HCT116 (cell line): ENCODE measurements at regions not wholly inside any gene's neighbourhood (a gene's known extent, or its start where the extent isn't known, plus 50 kb on each side); places are given as distances from the start of the nearest gene placed in this dataset.

Source experiments
- ATAC-seq: fragments of 200-7000 bp; cut with Tn5 transposase; 2 replicates; pipeline ENCODE4 v1.9.1; 2020; ENCODE audit warnings: mild to moderate bottlenecking, moderate library complexity
- BruUV-seq: library from RNA; stranded (reverse); fragments of 400-500 nt; replicated peaks from 2 replicates; lab custom pipeline; 2021; lab: Mats Ljungman, UMichigan
- CTCF ChIA-PET: fragments of 300-600 bp; sonication (Branson Sonifier 250); formaldehyde crosslinking; loops from one replicate; lab custom pipeline; 2021; ENCODE audit warnings: antibody characterized with exemption; lab: Charles Lee
- POLR2A ChIA-PET: fragments of 300-600, 350-600 bp; sonication (Branson Sonifier 250); formaldehyde crosslinking; loops from one replicate; lab custom pipeline; 2021; ENCODE audit warnings: antibody characterized with exemption; lab: Charles Lee
- RAD21 ChIA-PET, 2 experiments: fragments of 300-600 bp; sonication (Branson Sonifier 250); formaldehyde crosslinking; loops; one replicate each; lab custom pipeline; 2023; ENCODE audit warnings: low total read pairs in 2 of 2; ENCODE audit not compliant: uncharacterized antibody in 2 of 2, unreplicated experiment in 2 of 2, low non-redundant PET in 1 of 2; lab: Charles Lee
- DNase-seq: peaks from one replicate; pipeline ENCODE4 v3.0.0-alpha.2; 2010; ENCODE audit warnings: low read depth, low spot score
- H2AFZ ChIP-seq: fragments of 200-600 bp; shearing (Covaris generic), sonication (generic); 2 replicates; pipeline ENCODE4 v1.6.1; 2017; ENCODE audit warnings: low read depth, mixed run types, mixed read lengths, antibody characterized with exemption, low read length; ENCODE audit not compliant: poor library complexity, severe bottlenecking
- H3K27ac ChIP-seq: 2 replicates; pipeline ENCODE4 v1.5.1; 2012; ENCODE audit warnings: low read depth, low read length
- H3K27me3 ChIP-seq: fragments of 200-600 bp; sonication (generic); 2 replicates; pipeline ENCODE4 v1.6.1; 2016; ENCODE audit warnings: mixed run types, low read length, mixed read lengths; ENCODE audit not compliant: insufficient read depth
- H3K36me3 ChIP-seq, 2 experiments: fragments of 200-500 bp in 1 of 2; fragments of 200-600 bp in 1 of 2; sonication (Bioruptor generic) in 1 of 2; sonication (generic) in 1 of 2; 2 replicates each; pipeline versions ENCODE4 v1.5.1 to v1.6.1; 2014 to 2016; ENCODE audit warnings: low read length in 2 of 2, inconsistent platforms in 1 of 2, mixed read lengths in 1 of 2, mixed run types in 1 of 2; ENCODE audit not compliant: insufficient read depth in 2 of 2, control insufficient read depth in 1 of 2
- H3K4me1 ChIP-seq, 2 experiments: fragments of 200-600 bp in 1 of 2; sonication (generic) in 1 of 2; 2 replicates each; pipeline versions ENCODE4 v1.5.1 to v1.6.1; 2012 to 2017; ENCODE audit warnings: low read length in 2 of 2, inconsistent platforms in 1 of 2, mild to moderate bottlenecking in 1 of 2, mixed read lengths in 1 of 2, mixed run types in 1 of 2, moderate library complexity in 1 of 2; ENCODE audit not compliant: insufficient read depth in 2 of 2, control insufficient read depth in 1 of 2
- H3K4me2 ChIP-seq: fragments of 200-600 bp; sonication (generic); 2 replicates; pipeline ENCODE4 v1.6.1; 2017; ENCODE audit warnings: mixed run types, low read length, mixed read lengths
- H3K4me3 ChIP-seq, 2 experiments: fragments of 200-600 bp in 1 of 2; sonication (generic) in 1 of 2; replicated peaks in 1 of 2; 2 replicates each; pipeline ENCODE4 v1.5.1; 2011 to 2016; ENCODE audit warnings: low read length in 2 of 2, control low read depth in 1 of 2, low read depth in 1 of 2, mild to moderate bottlenecking in 1 of 2, mixed read lengths in 1 of 2, mixed run types in 1 of 2
- H3K79me2 ChIP-seq: fragments of 200-600 bp; sonication (generic); 2 replicates; pipeline ENCODE4 v1.6.1; 2017; ENCODE audit warnings: mild to moderate bottlenecking, mixed run types, low read length, moderate library complexity, mixed read lengths; ENCODE audit not compliant: insufficient read depth
- H3K9ac ChIP-seq: fragments of 200-600 bp; sonication (generic); 2 replicates; pipeline ENCODE4 v1.6.1; 2016; ENCODE audit warnings: low read length, mixed read lengths
- H3K9me2 ChIP-seq: fragments of 200-600 bp; sonication (generic), shearing (Covaris generic); 2 replicates; pipeline ENCODE4 v1.6.1; 2017; ENCODE audit warnings: mixed run types, mild to moderate bottlenecking, moderate library complexity; ENCODE audit not compliant: insufficient read depth
- H3K9me3 ChIP-seq, 2 experiments: fragments of 200-500 bp in 1 of 2; fragments of 200-600 bp in 1 of 2; sonication (Bioruptor generic) in 1 of 2; sonication (generic) in 1 of 2; 2 replicates each; pipeline ENCODE4 v1.6.1; 2014 to 2017; ENCODE audit warnings: low read length in 2 of 2, mixed read lengths in 2 of 2, inconsistent platforms in 1 of 2, low read depth in 1 of 2, mild to moderate bottlenecking in 1 of 2, mixed run types in 1 of 2, moderate library complexity in 1 of 2; ENCODE audit not compliant: control insufficient read depth in 1 of 2, insufficient read depth in 1 of 2
- H4K20me1 ChIP-seq: fragments of 200-600 bp; sonication (generic), shearing (Covaris generic); 2 replicates; pipeline ENCODE4 v1.6.1; 2017; ENCODE audit warnings: mixed run types, mild to moderate bottlenecking, moderate library complexity; ENCODE audit not compliant: insufficient read depth
- CBX3 ChIP-seq: IDR thresholded peaks from 2 replicates; pipeline ENCODE4 v1.6.1; 2012; ENCODE audit warnings: low read depth
- CEBPB ChIP-seq: IDR thresholded peaks from 2 replicates; pipeline ENCODE4 v1.6.1; 2012; ENCODE audit warnings: low read depth
- ELF1 ChIP-seq: IDR thresholded peaks from 2 replicates; pipeline ENCODE4 v1.6.1; 2012; ENCODE audit warnings: low read depth, borderline replicate concordance
- EZH2 ChIP-seq: fragments of 200-600 bp; sonication (generic); IDR thresholded peaks from 2 replicates; pipeline ENCODE4 v1.6.1; 2017; ENCODE audit warnings: antibody characterized with exemption, mixed run types
- EZH2phosphoT487 ChIP-seq: fragments of 200-600 bp; IDR thresholded peaks from 2 replicates; pipeline ENCODE4 v1.6.1; 2018; ENCODE audit warnings: antibody characterized with exemption, borderline replicate concordance
- JUND ChIP-seq: IDR thresholded peaks from 2 replicates; pipeline ENCODE4 v1.6.1; 2012
- POLR2A ChIP-seq: IDR thresholded peaks from 2 replicates; pipeline ENCODE4 v1.7.0; 2011; ENCODE audit warnings: borderline replicate concordance; ENCODE audit not compliant: insufficient read depth, insufficient read length; ENCODE audit errors: extremely low read depth
- POLR2AphosphoS5 ChIP-seq: IDR thresholded peaks from 2 replicates; pipeline ENCODE4 v1.6.1; 2011; ENCODE audit warnings: mild to moderate bottlenecking, low read depth, low read length, moderate library complexity
- RAD21 ChIP-seq: IDR thresholded peaks from 2 replicates; pipeline ENCODE4 v1.6.1; 2012; ENCODE audit warnings: low read depth, mild to moderate bottlenecking
- SIN3A ChIP-seq: IDR thresholded peaks from 2 replicates; pipeline ENCODE4 v1.6.1; 2012; ENCODE audit warnings: low read depth
- SP1 ChIP-seq: IDR thresholded peaks from 2 replicates; pipeline ENCODE4 v1.6.1; 2012; ENCODE audit warnings: low read depth
- SRF ChIP-seq: IDR thresholded peaks from 2 replicates; pipeline ENCODE4 v1.6.1; 2012; ENCODE audit warnings: low read depth
- TCF7L2 ChIP-seq: IDR thresholded peaks from 2 replicates; pipeline ENCODE4 v1.7.0; 2011; ENCODE audit warnings: borderline replicate concordance, inconsistent platforms; ENCODE audit not compliant: insufficient read depth, insufficient read length; ENCODE audit errors: extremely low read depth
- intact Hi-C: fragments of 100-400 bp; cut with micrococcal nuclease; formaldehyde crosslinking; loops from 2 replicates; pipeline ENCODE4 v1.10.0; 2022
- TF ChIP-seq, protein P1 (sequence below): IDR thresholded peaks from 2 replicates; pipeline ENCODE4 v1.6.1; 2011; ENCODE audit warnings: mild to moderate bottlenecking, low read length, moderate library complexity; ENCODE audit not compliant: insufficient replicate concordance; ENCODE audit errors: extremely low read depth
- TF ChIP-seq, protein P2 (sequence below): IDR thresholded peaks from 2 replicates; pipeline ENCODE4 v1.6.1; 2012
- TF ChIP-seq, protein P3 (sequence below), 3 experiments: fragments of 200-600 bp in 1 of 3; sonication (generic) in 1 of 3; IDR thresholded peaks in 2 of 3; conservative IDR thresholded peaks in 1 of 3; 2 replicates each; pipeline ENCODE4 v1.5.1; 2012 to 2017; ENCODE audit warnings: low read depth in 2 of 3, low read length in 2 of 3, antibody characterized with exemption in 1 of 3, borderline replicate concordance in 1 of 3, control low read depth in 1 of 3, mild to moderate bottlenecking in 1 of 3, mixed read lengths in 1 of 3, mixed run types in 1 of 3, moderate library complexity in 1 of 3; ENCODE audit not compliant: insufficient read depth in 1 of 3
- TF ChIP-seq, protein P4 (sequence below): IDR thresholded peaks from 2 replicates; pipeline ENCODE4 v1.6.1; 2012

DNA sequence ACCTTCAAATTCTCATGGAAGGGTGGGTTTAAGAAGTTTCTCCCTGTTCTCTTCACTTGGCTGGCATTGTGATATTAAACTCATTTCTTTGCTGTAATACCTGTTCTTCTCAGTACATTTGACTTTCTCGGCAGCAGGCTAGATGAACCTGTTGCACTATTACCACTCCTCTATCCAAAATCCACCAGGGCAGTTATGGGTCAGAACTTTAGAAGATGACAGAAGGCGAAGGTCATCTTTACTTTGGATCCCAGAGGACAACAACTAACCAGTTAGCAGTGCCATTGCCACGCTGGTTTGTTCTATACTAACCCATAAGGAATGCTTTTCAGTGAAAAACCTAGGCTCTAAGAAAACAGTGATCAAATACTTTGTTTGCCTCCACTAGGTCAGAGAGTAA lies 901.0 kb downstream of the TSN start:
- BruUV-seq: no TSS peak
- TF ChIP-seq EZH2: no peak
- no peak for TF ChIP-seq JUND
- TF ChIP-seq, protein P1, sequence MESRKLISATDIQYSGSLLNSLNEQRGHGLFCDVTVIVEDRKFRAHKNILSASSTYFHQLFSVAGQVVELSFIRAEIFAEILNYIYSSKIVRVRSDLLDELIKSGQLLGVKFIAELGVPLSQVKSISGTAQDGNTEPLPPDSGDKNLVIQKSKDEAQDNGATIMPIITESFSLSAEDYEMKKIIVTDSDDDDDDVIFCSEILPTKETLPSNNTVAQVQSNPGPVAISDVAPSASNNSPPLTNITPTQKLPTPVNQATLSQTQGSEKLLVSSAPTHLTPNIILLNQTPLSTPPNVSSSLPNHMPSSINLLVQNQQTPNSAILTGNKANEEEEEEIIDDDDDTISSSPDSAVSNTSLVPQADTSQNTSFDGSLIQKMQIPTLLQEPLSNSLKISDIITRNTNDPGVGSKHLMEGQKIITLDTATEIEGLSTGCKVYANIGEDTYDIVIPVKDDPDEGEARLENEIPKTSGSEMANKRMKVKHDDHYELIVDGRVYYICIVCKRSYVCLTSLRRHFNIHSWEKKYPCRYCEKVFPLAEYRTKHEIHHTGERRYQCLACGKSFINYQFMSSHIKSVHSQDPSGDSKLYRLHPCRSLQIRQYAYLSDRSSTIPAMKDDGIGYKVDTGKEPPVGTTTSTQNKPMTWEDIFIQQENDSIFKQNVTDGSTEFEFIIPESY: no peak
- no peak for TF ChIP-seq ELF1
- TF ChIP-seq TCF7L2: no peak
- no peak for TF ChIP-seq SIN3A
- TF ChIP-seq EZH2phosphoT487: no peak
- TF ChIP-seq, protein P2, sequence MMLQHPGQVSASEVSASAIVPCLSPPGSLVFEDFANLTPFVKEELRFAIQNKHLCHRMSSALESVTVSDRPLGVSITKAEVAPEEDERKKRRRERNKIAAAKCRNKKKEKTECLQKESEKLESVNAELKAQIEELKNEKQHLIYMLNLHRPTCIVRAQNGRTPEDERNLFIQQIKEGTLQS: no peak
- TF ChIP-seq, protein P3, sequence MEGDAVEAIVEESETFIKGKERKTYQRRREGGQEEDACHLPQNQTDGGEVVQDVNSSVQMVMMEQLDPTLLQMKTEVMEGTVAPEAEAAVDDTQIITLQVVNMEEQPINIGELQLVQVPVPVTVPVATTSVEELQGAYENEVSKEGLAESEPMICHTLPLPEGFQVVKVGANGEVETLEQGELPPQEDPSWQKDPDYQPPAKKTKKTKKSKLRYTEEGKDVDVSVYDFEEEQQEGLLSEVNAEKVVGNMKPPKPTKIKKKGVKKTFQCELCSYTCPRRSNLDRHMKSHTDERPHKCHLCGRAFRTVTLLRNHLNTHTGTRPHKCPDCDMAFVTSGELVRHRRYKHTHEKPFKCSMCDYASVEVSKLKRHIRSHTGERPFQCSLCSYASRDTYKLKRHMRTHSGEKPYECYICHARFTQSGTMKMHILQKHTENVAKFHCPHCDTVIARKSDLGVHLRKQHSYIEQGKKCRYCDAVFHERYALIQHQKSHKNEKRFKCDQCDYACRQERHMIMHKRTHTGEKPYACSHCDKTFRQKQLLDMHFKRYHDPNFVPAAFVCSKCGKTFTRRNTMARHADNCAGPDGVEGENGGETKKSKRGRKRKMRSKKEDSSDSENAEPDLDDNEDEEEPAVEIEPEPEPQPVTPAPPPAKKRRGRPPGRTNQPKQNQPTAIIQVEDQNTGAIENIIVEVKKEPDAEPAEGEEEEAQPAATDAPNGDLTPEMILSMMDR (IDR thresholded peaks at IDR 0.05 in 2 of 3, conservative IDR thresholded peaks at IDR 0.05 in 1 of 3; ENCODE audit: borderline replicate concordance in 1 of 3, insufficient read depth in 1 of 3, low read depth in 2 of 3, low read length in 2 of 3): no peak
- TF ChIP-seq CEBPB: no peak
- TF ChIP-seq RAD21: no peak
- TF ChIP-seq POLR2A: no peak
- TF ChIP-seq POLR2AphosphoS5: no peak
- TF ChIP-seq CBX3: no peak
- no peak for TF ChIP-seq SRF
- TF ChIP-seq, protein P4, sequence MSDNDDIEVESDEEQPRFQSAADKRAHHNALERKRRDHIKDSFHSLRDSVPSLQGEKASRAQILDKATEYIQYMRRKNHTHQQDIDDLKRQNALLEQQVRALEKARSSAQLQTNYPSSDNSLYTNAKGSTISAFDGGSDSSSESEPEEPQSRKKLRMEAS: no peak
- TF ChIP-seq SP1: no peak
- intact Hi-C loops: no loop called here
- ATAC-seq: no peak
- CTCF ChIA-PET: no interaction called here
- POLR2A ChIA-PET: no interaction called here
- Histone ChIP-seq H3K79me2 (no peaks in the 10 kb centered on the region), H3K27me3 (no peaks in the 10 kb centered on the region), H3K9ac (no peak overlapping the region), H3K36me3 (no peaks in the 10 kb centered on the region), H3K4me1 (no peaks in the 10 kb centered on the region), H3K9me2 (no peaks in the 10 kb centered on the region), H3K4me2 (no peak overlapping the region), H2AFZ (no peak overlapping the region), H3K4me3 (no peak overlapping the region), H4K20me1 (no peaks in the 10 kb centered on the region), H3K27ac (no peak overlapping the region), H3K9me3 (peaks cover 4 to 8% of the 10 kb centered on the region in 2 experiments; a peak in 2 of 4 replicates)
- RAD21 ChIA-PET: no interaction called here
- DNase-seq: no peak
